Medulla oblongata (tissue), 1 donor: ENCODE measurements at regions not wholly inside any gene's neighbourhood (a gene's known extent, or its start where the extent isn't known, plus 50 kb on each side); places are given as distances from the start of the nearest gene placed in this dataset.
"Not testable (repeated sequence)": the region's sequence is repeated elsewhere in the genome, so short reads cannot be mapped to it uniquely, and the experiment has no call there.

Experiments
- DNase-seq: peaks from one replicate; pipeline ENCODE4 v3.0.0-alpha.2; 2015; ENCODE audit errors: extremely low spot score

- DNase-seq, result no peak
Observed at GRCh38 chr2:180829836-180830235, 150.6 kb upstream of the UBE2E3 start.

- no peak for DNase-seq
Observed at GRCh38 chr2:180829261-180829660, 151.1 kb upstream of the UBE2E3 start.

- DNase-seq, result no peak
Observed at GRCh38 chr2:180828756-180829155, 151.6 kb upstream of the UBE2E3 start.

- DNase-seq, result no peak
Observed at GRCh38 chr2:180823546-180824141, 156.8 kb upstream of the UBE2E3 start.

GRCh38 chr2:180819106-180819505, 161.3 kb upstream of the UBE2E3 start:
- no peak for DNase-seq

- not testable (repeated sequence) for DNase-seq
Observed at GRCh38 chr2:180818700-180819099, 161.7 kb upstream of the UBE2E3 start.

- DNase-seq, result no peak
Observed at GRCh38 chr2:180799141-180799540, 181.3 kb upstream of the UBE2E3 start.

- no peak for DNase-seq
Observed at GRCh38 chr2:180790891-180791290, 189.5 kb upstream of the UBE2E3 start.

- no peak for DNase-seq
Observed at GRCh38 chr2:180787330-180787729, 193.1 kb upstream of the UBE2E3 start.

- DNase-seq, result no peak
Observed at GRCh38 chr2:180781276-180781675, 199.1 kb upstream of the UBE2E3 start.

- DNase-seq, result no peak
Observed at GRCh38 chr2:180778291-180778690, 202.1 kb upstream of the UBE2E3 start.

- no peak for DNase-seq
Observed at GRCh38 chr2:180776921-180777320, 203.5 kb upstream of the UBE2E3 start.

- no peak for DNase-seq
Observed at GRCh38 chr2:180775711-180776110, 204.7 kb upstream of the UBE2E3 start.

- DNase-seq, result not testable (repeated sequence)
Observed at GRCh38 chr2:180765316-180765715, 215.1 kb upstream of the UBE2E3 start.

GRCh38 chr2:180763263-180763989, 217.0 kb upstream of the UBE2E3 start:
- DNase-seq, result no peak

GRCh38 chr2:180761224-180761623, 219.2 kb upstream of the UBE2E3 start:
- DNase-seq, result no peak

- no peak for DNase-seq
Observed at GRCh38 chr2:180759631-180760030, 220.8 kb upstream of the UBE2E3 start.

- no peak for DNase-seq
Observed at GRCh38 chr2:180753809-180754761, 226.3 kb upstream of the UBE2E3 start.

GRCh38 chr2:180751306-180751920, 229.0 kb upstream of the UBE2E3 start:
- no peak for DNase-seq

GRCh38 chr2:180747728-180748127, 232.7 kb upstream of the UBE2E3 start:
- DNase-seq, result no peak

- no peak for DNase-seq
Observed at GRCh38 chr2:180743401-180743800, 237.0 kb upstream of the UBE2E3 start.

GRCh38 chr2:180742801-180743200, 237.6 kb upstream of the UBE2E3 start:
- no peak for DNase-seq
